Myocyte (in vitro differentiated cells): ENCODE measurements at regions not wholly inside any gene's neighbourhood (a gene's known extent, or its start where the extent isn't known, plus 50 kb on each side); places are given as distances from the start of the nearest gene placed in this dataset.

Experiments
- DNase-seq: peaks from one replicate; pipeline ENCODE4 v3.0.0-alpha.2; 2012; ENCODE audit warnings: low read depth

GRCh38 chr18:45304558-45304957, 310.7 kb upstream of the SLC14A2 start:
- DNase-seq: no peak

- DNase-seq: no peak
Measured at GRCh38 chr18:45312555-45313126, 302.6 kb upstream of the SLC14A2 start.

- no peak for DNase-seq
Measured at GRCh38 chr18:45316127-45316526, 299.1 kb upstream of the SLC14A2 start.

GRCh38 chr18:45317948-45318640, 297.2 kb upstream of the SLC14A2 start:
- no peak for DNase-seq

GRCh38 chr18:45320724-45321123, 294.6 kb upstream of the SLC14A2 start:
- no peak for DNase-seq

- DNase-seq: peak; percentile 27
Measured at GRCh38 chr18:45321520-45321919, 293.8 kb upstream of the SLC14A2 start.

GRCh38 chr18:45322343-45322742, 292.9 kb upstream of the SLC14A2 start:
- no peak for DNase-seq

GRCh38 chr18:45324101-45324494, 291.2 kb upstream of the SLC14A2 start:
- no peak for DNase-seq

- DNase-seq: peak; percentile 26
Measured at GRCh38 chr18:45324495-45325113, 290.7 kb upstream of the SLC14A2 start.

GRCh38 chr18:45325778-45326177, 289.5 kb upstream of the SLC14A2 start:
- no peak for DNase-seq

- no peak for DNase-seq
Measured at GRCh38 chr18:45326505-45326904, 288.8 kb upstream of the SLC14A2 start.

GRCh38 chr18:45328296-45328695, 287.0 kb upstream of the SLC14A2 start:
- DNase-seq: peak; percentile 33

- DNase-seq: no peak
Measured at GRCh38 chr18:45328811-45329210, 286.5 kb upstream of the SLC14A2 start.

- no peak for DNase-seq
Measured at GRCh38 chr18:45329316-45329715, 286.0 kb upstream of the SLC14A2 start.

GRCh38 chr18:45330170-45330594, 285.1 kb upstream of the SLC14A2 start:
- DNase-seq: peak; percentile 71

GRCh38 chr18:45332871-45333270, 282.4 kb upstream of the SLC14A2 start:
- DNase-seq: no peak

GRCh38 chr18:45334191-45334590, 281.1 kb upstream of the SLC14A2 start:
- no peak for DNase-seq

- no peak for DNase-seq
Measured at GRCh38 chr18:45335282-45336043, 279.8 kb upstream of the SLC14A2 start.

GRCh38 chr18:45336448-45336847, 278.8 kb upstream of the SLC14A2 start:
- no peak for DNase-seq

GRCh38 chr18:45337477-45337876, 277.8 kb upstream of the SLC14A2 start:
- DNase-seq: no peak

GRCh38 chr18:45339810-45340550, 275.3 kb upstream of the SLC14A2 start:
- no peak for DNase-seq
